HCT116 (cell line): ENCODE measurements at regions not wholly inside any gene's neighbourhood (a gene's known extent, or its start where the extent isn't known, plus 50 kb on each side); places are given as distances from the start of the nearest gene placed in this dataset.
A peak's percentile ranks its signal among the peaks of the same experiment; 100 is the strongest.

Experiments used
- ATAC-seq: fragments of 200-7000 bp; cut with Tn5 transposase; 2 replicates; pipeline ENCODE4 v1.9.1; 2020; ENCODE audit warnings: mild to moderate bottlenecking, moderate library complexity
- BruUV-seq: library from RNA; stranded (reverse); fragments of 400-500 nt; replicated peaks from 2 replicates; lab custom pipeline; 2021; lab: Mats Ljungman, UMichigan
- CTCF ChIA-PET: fragments of 300-600 bp; sonication (Branson Sonifier 250); formaldehyde crosslinking; loops from one replicate; lab custom pipeline; 2021; ENCODE audit warnings: antibody characterized with exemption; lab: Charles Lee
- POLR2A ChIA-PET: fragments of 300-600, 350-600 bp; sonication (Branson Sonifier 250); formaldehyde crosslinking; loops from one replicate; lab custom pipeline; 2021; ENCODE audit warnings: antibody characterized with exemption; lab: Charles Lee
- RAD21 ChIA-PET, 2 experiments: fragments of 300-600 bp; sonication (Branson Sonifier 250); formaldehyde crosslinking; loops; one replicate each; lab custom pipeline; 2023; ENCODE audit warnings: low total read pairs in 2 of 2; ENCODE audit not compliant: uncharacterized antibody in 2 of 2, unreplicated experiment in 2 of 2, low non-redundant PET in 1 of 2; lab: Charles Lee
- DNase-seq: peaks from one replicate; pipeline ENCODE4 v3.0.0-alpha.2; 2010; ENCODE audit warnings: low read depth, low spot score
- H2AFZ ChIP-seq: fragments of 200-600 bp; shearing (Covaris generic), sonication (generic); 2 replicates; pipeline ENCODE4 v1.6.1; 2017; ENCODE audit warnings: low read depth, mixed run types, mixed read lengths, antibody characterized with exemption, low read length; ENCODE audit not compliant: poor library complexity, severe bottlenecking
- H3K27ac ChIP-seq: 2 replicates; pipeline ENCODE4 v1.5.1; 2012; ENCODE audit warnings: low read depth, low read length
- H3K27me3 ChIP-seq: fragments of 200-600 bp; sonication (generic); 2 replicates; pipeline ENCODE4 v1.6.1; 2016; ENCODE audit warnings: mixed run types, low read length, mixed read lengths; ENCODE audit not compliant: insufficient read depth
- H3K36me3 ChIP-seq, 2 experiments: fragments of 200-500 bp in 1 of 2; fragments of 200-600 bp in 1 of 2; sonication (Bioruptor generic) in 1 of 2; sonication (generic) in 1 of 2; 2 replicates each; pipeline versions ENCODE4 v1.5.1 to v1.6.1; 2014 to 2016; ENCODE audit warnings: low read length in 2 of 2, inconsistent platforms in 1 of 2, mixed read lengths in 1 of 2, mixed run types in 1 of 2; ENCODE audit not compliant: insufficient read depth in 2 of 2, control insufficient read depth in 1 of 2
- H3K4me1 ChIP-seq, 2 experiments: fragments of 200-600 bp in 1 of 2; sonication (generic) in 1 of 2; 2 replicates each; pipeline versions ENCODE4 v1.5.1 to v1.6.1; 2012 to 2017; ENCODE audit warnings: low read length in 2 of 2, inconsistent platforms in 1 of 2, mild to moderate bottlenecking in 1 of 2, mixed read lengths in 1 of 2, mixed run types in 1 of 2, moderate library complexity in 1 of 2; ENCODE audit not compliant: insufficient read depth in 2 of 2, control insufficient read depth in 1 of 2
- H3K4me2 ChIP-seq: fragments of 200-600 bp; sonication (generic); 2 replicates; pipeline ENCODE4 v1.6.1; 2017; ENCODE audit warnings: mixed run types, low read length, mixed read lengths
- H3K4me3 ChIP-seq, 2 experiments: fragments of 200-600 bp in 1 of 2; sonication (generic) in 1 of 2; replicated peaks in 1 of 2; 2 replicates each; pipeline ENCODE4 v1.5.1; 2011 to 2016; ENCODE audit warnings: low read length in 2 of 2, control low read depth in 1 of 2, low read depth in 1 of 2, mild to moderate bottlenecking in 1 of 2, mixed read lengths in 1 of 2, mixed run types in 1 of 2
- H3K79me2 ChIP-seq: fragments of 200-600 bp; sonication (generic); 2 replicates; pipeline ENCODE4 v1.6.1; 2017; ENCODE audit warnings: mild to moderate bottlenecking, mixed run types, low read length, moderate library complexity, mixed read lengths; ENCODE audit not compliant: insufficient read depth
- H3K9ac ChIP-seq: fragments of 200-600 bp; sonication (generic); 2 replicates; pipeline ENCODE4 v1.6.1; 2016; ENCODE audit warnings: low read length, mixed read lengths
- H3K9me2 ChIP-seq: fragments of 200-600 bp; sonication (generic), shearing (Covaris generic); 2 replicates; pipeline ENCODE4 v1.6.1; 2017; ENCODE audit warnings: mixed run types, mild to moderate bottlenecking, moderate library complexity; ENCODE audit not compliant: insufficient read depth
- H3K9me3 ChIP-seq, 2 experiments: fragments of 200-500 bp in 1 of 2; fragments of 200-600 bp in 1 of 2; sonication (Bioruptor generic) in 1 of 2; sonication (generic) in 1 of 2; 2 replicates each; pipeline ENCODE4 v1.6.1; 2014 to 2017; ENCODE audit warnings: low read length in 2 of 2, mixed read lengths in 2 of 2, inconsistent platforms in 1 of 2, low read depth in 1 of 2, mild to moderate bottlenecking in 1 of 2, mixed run types in 1 of 2, moderate library complexity in 1 of 2; ENCODE audit not compliant: control insufficient read depth in 1 of 2, insufficient read depth in 1 of 2
- H4K20me1 ChIP-seq: fragments of 200-600 bp; sonication (generic), shearing (Covaris generic); 2 replicates; pipeline ENCODE4 v1.6.1; 2017; ENCODE audit warnings: mixed run types, mild to moderate bottlenecking, moderate library complexity; ENCODE audit not compliant: insufficient read depth
- CEBPB ChIP-seq: IDR thresholded peaks from 2 replicates; pipeline ENCODE4 v1.6.1; 2012; ENCODE audit warnings: low read depth
- EGR1 ChIP-seq: IDR thresholded peaks from 2 replicates; pipeline ENCODE4 v1.6.1; 2012; ENCODE audit warnings: low read depth
- FOSL1 ChIP-seq: IDR thresholded peaks from 2 replicates; pipeline ENCODE4 v1.6.1; 2012; ENCODE audit warnings: low read depth
- POLR2A ChIP-seq: IDR thresholded peaks from 2 replicates; pipeline ENCODE4 v1.7.0; 2011; ENCODE audit warnings: borderline replicate concordance; ENCODE audit not compliant: insufficient read depth, insufficient read length; ENCODE audit errors: extremely low read depth
- SRF ChIP-seq: IDR thresholded peaks from 2 replicates; pipeline ENCODE4 v1.6.1; 2012; ENCODE audit warnings: low read depth
- YY1 ChIP-seq: IDR thresholded peaks from 2 replicates; pipeline ENCODE4 v1.6.1; 2011; ENCODE audit warnings: low read length, low read depth, moderate library complexity, mild to moderate bottlenecking; ENCODE audit not compliant: insufficient replicate concordance; ENCODE audit errors: extremely low read depth
- ZNF274 ChIP-seq: fragments of 200-500 bp; sonication (Bioruptor generic); IDR thresholded peaks from 2 replicates; pipeline ENCODE4 v1.6.1; 2014; ENCODE audit warnings: mild to moderate bottlenecking, low read depth, low read length, inconsistent platforms
- intact Hi-C: fragments of 100-400 bp; cut with micrococcal nuclease; formaldehyde crosslinking; loops from 2 replicates; pipeline ENCODE4 v1.10.0; 2022
- TF ChIP-seq, protein P1 (sequence below): IDR thresholded peaks from 2 replicates; pipeline ENCODE4 v1.6.1; 2011; ENCODE audit warnings: mild to moderate bottlenecking, low read length, moderate library complexity; ENCODE audit not compliant: insufficient replicate concordance; ENCODE audit errors: extremely low read depth
- TF ChIP-seq, protein P2 (sequence below): IDR thresholded peaks from 2 replicates; pipeline ENCODE4 v1.6.1; 2012

DNA sequence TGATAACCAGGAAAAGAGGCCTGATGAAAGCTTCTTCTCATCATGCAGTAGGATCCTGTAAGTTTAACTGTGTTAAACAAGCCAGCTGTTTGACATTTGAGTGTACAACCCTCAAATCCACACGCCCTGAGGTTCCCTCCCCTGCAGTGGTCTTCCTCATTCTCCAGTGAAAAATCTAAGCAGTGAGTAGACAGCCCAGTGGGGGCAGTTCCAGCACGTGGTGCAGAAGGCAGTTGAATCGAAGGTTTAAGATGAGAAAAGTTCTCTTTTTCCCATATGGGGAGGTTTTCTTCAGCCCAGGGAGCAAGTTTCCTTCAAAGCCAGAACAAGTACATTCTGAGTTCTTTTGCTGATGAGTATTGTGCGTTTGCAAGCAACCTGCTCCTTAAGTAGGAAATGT is 174.5 kb downstream of the NR2F2 start (continued):
- TF ChIP-seq, protein P1, sequence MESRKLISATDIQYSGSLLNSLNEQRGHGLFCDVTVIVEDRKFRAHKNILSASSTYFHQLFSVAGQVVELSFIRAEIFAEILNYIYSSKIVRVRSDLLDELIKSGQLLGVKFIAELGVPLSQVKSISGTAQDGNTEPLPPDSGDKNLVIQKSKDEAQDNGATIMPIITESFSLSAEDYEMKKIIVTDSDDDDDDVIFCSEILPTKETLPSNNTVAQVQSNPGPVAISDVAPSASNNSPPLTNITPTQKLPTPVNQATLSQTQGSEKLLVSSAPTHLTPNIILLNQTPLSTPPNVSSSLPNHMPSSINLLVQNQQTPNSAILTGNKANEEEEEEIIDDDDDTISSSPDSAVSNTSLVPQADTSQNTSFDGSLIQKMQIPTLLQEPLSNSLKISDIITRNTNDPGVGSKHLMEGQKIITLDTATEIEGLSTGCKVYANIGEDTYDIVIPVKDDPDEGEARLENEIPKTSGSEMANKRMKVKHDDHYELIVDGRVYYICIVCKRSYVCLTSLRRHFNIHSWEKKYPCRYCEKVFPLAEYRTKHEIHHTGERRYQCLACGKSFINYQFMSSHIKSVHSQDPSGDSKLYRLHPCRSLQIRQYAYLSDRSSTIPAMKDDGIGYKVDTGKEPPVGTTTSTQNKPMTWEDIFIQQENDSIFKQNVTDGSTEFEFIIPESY: no peak
- TF ChIP-seq YY1: no peak
- TF ChIP-seq CEBPB: no peak
- TF ChIP-seq EGR1: no peak
- TF ChIP-seq ZNF274: no peak

DNA sequence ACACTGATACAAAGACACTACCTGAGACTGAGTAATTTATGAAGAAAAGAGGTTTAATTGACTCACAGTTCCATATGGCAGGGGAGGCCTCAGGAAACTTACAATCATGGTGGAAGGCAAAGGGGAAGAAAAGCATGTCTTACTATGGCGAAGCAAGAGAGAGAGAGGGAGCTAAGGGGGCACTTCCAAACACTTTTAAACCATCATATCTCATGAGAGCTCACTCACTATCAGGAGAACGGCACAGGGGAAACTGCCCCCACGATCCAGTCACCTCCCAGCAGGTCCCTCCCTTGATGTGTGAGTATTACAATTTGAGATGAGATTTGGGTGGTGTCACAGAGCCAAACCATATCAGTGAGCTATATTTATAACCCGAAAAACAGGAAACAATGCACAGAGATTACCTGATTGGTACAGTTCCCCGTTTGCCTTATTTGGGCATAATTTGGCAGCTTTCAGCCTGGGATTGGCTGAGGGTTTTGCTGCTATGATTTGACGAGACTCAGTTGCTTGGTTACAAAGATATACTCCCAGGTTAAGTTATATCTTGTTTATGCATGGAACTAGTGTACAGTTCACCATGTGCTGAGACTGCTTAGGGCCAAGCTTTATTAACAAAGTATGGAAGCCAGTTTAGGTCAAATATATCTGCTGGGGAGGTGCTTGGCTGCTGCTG is 184.2 kb downstream of the NR2F2 start:
- H2AFZ ChIP-seq: no peak overlapping the region
- no peak for DNase-seq
- no peak overlapping the region for H3K9ac ChIP-seq
- no peaks in the 10 kb centered on the region for H3K9me2 ChIP-seq
- H4K20me1 ChIP-seq: no peaks in the 10 kb centered on the region
- no peaks in the 10 kb centered on the region for H3K9me3 ChIP-seq
- no peaks in the 10 kb centered on the region for H3K4me1 ChIP-seq
- TF ChIP-seq POLR2A (no peak), EGR1 (no peak), YY1 (no peak), FOSL1 (no peak), SRF (peak; percentile 73)
- TF ChIP-seq, protein P2, sequence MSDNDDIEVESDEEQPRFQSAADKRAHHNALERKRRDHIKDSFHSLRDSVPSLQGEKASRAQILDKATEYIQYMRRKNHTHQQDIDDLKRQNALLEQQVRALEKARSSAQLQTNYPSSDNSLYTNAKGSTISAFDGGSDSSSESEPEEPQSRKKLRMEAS: no peak
- H3K4me3 ChIP-seq: no peak overlapping the region
- intact Hi-C loops: no loop called here
- no peak for ATAC-seq
- no peak overlapping the region for H3K4me2 ChIP-seq
- no peak overlapping the region for H3K27ac ChIP-seq
- no peaks in the 10 kb centered on the region for H3K79me2 ChIP-seq
- ChIA-PET RAD21 (no interaction called here), CTCF (no interaction called here), POLR2A (no interaction called here)
- peaks cover 48% of the 10 kb centered on the region for H3K27me3 ChIP-seq
- no peaks in the 10 kb centered on the region for H3K36me3 ChIP-seq
- no TSS peak for BruUV-seq
